IPS DF 4.7 (cell line): ENCODE measurements at regions not wholly inside any gene's neighbourhood (a gene's known extent, or its start where the extent isn't known, plus 50 kb on each side); places are given as distances from the start of the nearest gene placed in this dataset.

ENCODE experiments used
- DNase-seq: peaks from one replicate; pipeline ENCODE4 v3.0.0-alpha.2; 2013; ENCODE audit warnings: low spot score; ENCODE audit errors: extremely low read depth

GRCh38 chr3:102079809-102080197 is 230.5 kb downstream of the NFKBIZ start:
- no peak for DNase-seq

GRCh38 chr3:102081572-102082289 is 232.4 kb downstream of the NFKBIZ start:
- no peak for DNase-seq

GRCh38 chr3:102083473-102083872 is 234.2 kb downstream of the NFKBIZ start:
- DNase-seq, result no peak

- no peak for DNase-seq
These were observed 234.7 kb downstream of the NFKBIZ start for GRCh38 chr3:102084006-102084405.

GRCh38 chr3:102084704-102085103 is 235.4 kb downstream of the NFKBIZ start:
- no peak for DNase-seq

GRCh38 chr3:102085431-102086176 is 236.3 kb downstream of the NFKBIZ start:
- DNase-seq, result no peak

- DNase-seq, result no peak
These were observed 237.9 kb downstream of the NFKBIZ start for GRCh38 chr3:102087236-102087635.

GRCh38 chr3:102089239-102089638 is 239.9 kb downstream of the NFKBIZ start:
- no peak for DNase-seq

GRCh38 chr3:102089904-102090720 is 240.8 kb downstream of the NFKBIZ start:
- DNase-seq, result no peak

- no peak for DNase-seq
These were observed 241.4 kb downstream of the NFKBIZ start for GRCh38 chr3:102090721-102091045.

- no peak for DNase-seq
These were observed 242.0 kb downstream of the NFKBIZ start for GRCh38 chr3:102091358-102091757.

- DNase-seq, result no peak
These were observed 243.5 kb downstream of the NFKBIZ start for GRCh38 chr3:102092617-102093466.

- no peak for DNase-seq
These were observed 245.2 kb downstream of the NFKBIZ start for GRCh38 chr3:102094506-102094905.

GRCh38 chr3:102095383-102095782 is 246.1 kb downstream of the NFKBIZ start:
- no peak for DNase-seq

- DNase-seq, result no peak
These were observed 246.8 kb downstream of the NFKBIZ start for GRCh38 chr3:102096066-102096465.

- no peak for DNase-seq
These were observed 249.0 kb downstream of the NFKBIZ start for GRCh38 chr3:102098130-102098885.

GRCh38 chr3:102099913-102100312 is 250.6 kb downstream of the NFKBIZ start:
- DNase-seq, result no peak

GRCh38 chr3:102102394-102102793 is 253.1 kb downstream of the NFKBIZ start:
- DNase-seq, result no peak

- DNase-seq, result no peak
These were observed 254.7 kb downstream of the NFKBIZ start for GRCh38 chr3:102104033-102104432.

- no peak for DNase-seq
These were observed 255.9 kb downstream of the NFKBIZ start for GRCh38 chr3:102105193-102105592.
